Tibial nerve (tissue), 4 donors: ENCODE measurements at regions not wholly inside any gene's neighbourhood (a gene's known extent, or its start where the extent isn't known, plus 50 kb on each side); places are given as distances from the start of the nearest gene placed in this dataset.
A peak's percentile ranks its signal among the peaks of the same experiment; 100 is the strongest.

ENCODE experiments used
- DNase-seq, 2 donors: peaks; one replicate each; pipeline ENCODE4 v3.0.0-alpha.2; 2019; ENCODE audit warnings: low spot score in 2 of 2
- H3K27ac ChIP-seq, 4 donors: fragments of 200-600 bp; sonication (generic) in 3 of 4; one replicate each; pipeline ENCODE4 v1.5.1; 2017 to 2019; ENCODE audit warnings: mild to moderate bottlenecking in 1 of 4
- H3K27me3 ChIP-seq, 2 donors: fragments of 200-600 bp; sonication (generic) in 1 of 2; one replicate each; pipeline versions ENCODE4 v1.5.1 to v1.6.0; 2017 to 2019
- H3K36me3 ChIP-seq, 3 donors: fragments of 200-600 bp; sonication (generic); one replicate each; pipeline ENCODE4 v1.5.1; 2018 to 2019
- H3K4me1 ChIP-seq, 4 donors: fragments of 200-600 bp; sonication (generic) in 3 of 4; one replicate each; pipeline ENCODE4 v1.5.1; 2017 to 2019
- H3K4me3 ChIP-seq, 4 donors: fragments of 200-600 bp; sonication (generic) in 3 of 4; one replicate each; pipeline ENCODE4 v1.5.1; 2017 to 2019; ENCODE audit warnings: mild to moderate bottlenecking in 1 of 4, moderate library complexity in 1 of 4
- H3K9me3 ChIP-seq, 4 donors: fragments of 200-600 bp; sonication (generic) in 3 of 4; one replicate each; pipeline ENCODE4 v1.5.1; 2017 to 2019
- CTCF ChIP-seq, 5 experiments: fragments of 200-600 bp in 3 of 5; fragments of 450-650 bp in 2 of 5; sonication (generic) in 3 of 5; IDR thresholded peaks; one replicate each; pipeline ENCODE4 v1.5.1; 2016 to 2019; ENCODE audit warnings: antibody characterized with exemption in 5 of 5, mild to moderate bottlenecking in 3 of 5, moderate library complexity in 2 of 5
- EP300 ChIP-seq, 2 donors: sonication (generic); formaldehyde crosslinking; IDR thresholded peaks; one replicate each; pipeline ENCODE4 v1.6.1; 2017; ENCODE audit warnings: antibody characterized with exemption in 2 of 2, mild to moderate bottlenecking in 1 of 2
- POLR2A ChIP-seq, 2 donors: fragments of 450-650 bp; IDR thresholded peaks; one replicate each; pipeline ENCODE4 v1.6.1; 2017; ENCODE audit warnings: antibody characterized with exemption in 2 of 2, mild to moderate bottlenecking in 2 of 2, moderate library complexity in 2 of 2
- WGBS, 2 donors: methylation state at CpG; one replicate each; pipeline ENCODE4 v1.1.5; 2018; 5-methylcytosine and 5-hydroxymethylcytosine counted together

GRCh38 chr11:43581370-43582023, 99.0 kb upstream of the HSD17B12 start:
- Histone ChIP-seq H3K36me3 (no peaks in the 10 kb centered on the region), H3K4me3 (peak overlapping the region in 1 of 4 donors; percentile 27), H3K27ac (no peak overlapping the region), H3K4me1 (peaks cover 0 to 63% (median 14%) of the 10 kb centered on the region in 4 donors), H3K27me3 (peaks cover 2 to 96% of the 10 kb centered on the region in 2 donors), H3K9me3 (no peaks in the 10 kb centered on the region)
- DNase-seq: no peak
- WGBS, 2 donors: 2 to 3% methylated on average over 37 to 39 of the region's 39 CpGs
- TF ChIP-seq CTCF (IDR thresholded peaks at IDR 0.05): no peak
- TF ChIP-seq EP300 (IDR thresholded peaks at IDR 0.05): no peak
- TF ChIP-seq POLR2A (IDR thresholded peaks at IDR 0.05): no peak

- no peak for DNase-seq
- Histone ChIP-seq H3K27ac (no peak overlapping the region), H3K4me3 (no peak overlapping the region), H3K9me3 (no peaks in the 10 kb centered on the region), H3K36me3 (no peaks in the 10 kb centered on the region), H3K4me1 (peaks cover 0 to 56% (median 13%) of the 10 kb centered on the region in 4 donors), H3K27me3 (peaks cover 2 to 94% of the 10 kb centered on the region in 2 donors)
- 9 to 10% methylated on average over 37 of the region's 37 CpGs for WGBS, 2 donors
- no peak for TF ChIP-seq CTCF (IDR thresholded peaks at IDR 0.05)
- TF ChIP-seq POLR2A (IDR thresholded peaks at IDR 0.05): no peak
- TF ChIP-seq EP300 (IDR thresholded peaks at IDR 0.05): no peak
Observed at GRCh38 chr11:43582024-43582862, 98.3 kb upstream of the HSD17B12 start.

- 24 to 29% methylated on average over 13 to 26 of the region's 26 CpGs for WGBS, 2 donors
- H3K4me1 ChIP-seq: peaks cover 0 to 54% (median 13%) of the 10 kb centered on the region in 4 donors
- no peaks in the 10 kb centered on the region for H3K36me3 ChIP-seq
- no peak overlapping the region for H3K4me3 ChIP-seq
- peaks cover 2 to 94% of the 10 kb centered on the region in 2 donors for H3K27me3 ChIP-seq
- H3K9me3 ChIP-seq: no peaks in the 10 kb centered on the region
- TF ChIP-seq POLR2A (IDR thresholded peaks at IDR 0.05): no peak
- no peak for TF ChIP-seq CTCF (IDR thresholded peaks at IDR 0.05)
- no peak for TF ChIP-seq EP300 (IDR thresholded peaks at IDR 0.05)
- no peak for DNase-seq
- no peak overlapping the region for H3K27ac ChIP-seq
Observed at GRCh38 chr11:43582863-43583462, 97.6 kb upstream of the HSD17B12 start.

GRCh38 chr11:43583548-43583947, 97.0 kb upstream of the HSD17B12 start:
- Histone ChIP-seq H3K4me3 (no peak overlapping the region), H3K27me3 (peaks cover 2 to 88% of the 10 kb centered on the region in 2 donors)

More at GRCh38 chr11:43583548-43583947, 97.0 kb upstream of the HSD17B12 start:
- no peaks in the 10 kb centered on the region for H3K9me3 ChIP-seq
- WGBS, 2 donors: 19 to 25% methylated on average over 6 of the region's 6 CpGs
- H3K36me3 ChIP-seq: no peaks in the 10 kb centered on the region
- peaks cover 0 to 48% (median 13%) of the 10 kb centered on the region in 4 donors for H3K4me1 ChIP-seq
- H3K27ac ChIP-seq: no peak overlapping the region
- no peak for DNase-seq
- no peak for TF ChIP-seq CTCF (IDR thresholded peaks at IDR 0.05)
- TF ChIP-seq EP300 (IDR thresholded peaks at IDR 0.05): no peak
- TF ChIP-seq POLR2A (IDR thresholded peaks at IDR 0.05): no peak
